ENCODE measurements at regions not wholly inside any gene's neighbourhood (a gene's known extent, or its start where the extent isn't known, plus 50 kb on each side); places are given as distances from the start of the nearest gene placed in this dataset.

GRCh38 chr20:7820897-7821296 lies 119.4 kb downstream of the HAO1 start:
- no peak for FAIRE-seq

DNA sequence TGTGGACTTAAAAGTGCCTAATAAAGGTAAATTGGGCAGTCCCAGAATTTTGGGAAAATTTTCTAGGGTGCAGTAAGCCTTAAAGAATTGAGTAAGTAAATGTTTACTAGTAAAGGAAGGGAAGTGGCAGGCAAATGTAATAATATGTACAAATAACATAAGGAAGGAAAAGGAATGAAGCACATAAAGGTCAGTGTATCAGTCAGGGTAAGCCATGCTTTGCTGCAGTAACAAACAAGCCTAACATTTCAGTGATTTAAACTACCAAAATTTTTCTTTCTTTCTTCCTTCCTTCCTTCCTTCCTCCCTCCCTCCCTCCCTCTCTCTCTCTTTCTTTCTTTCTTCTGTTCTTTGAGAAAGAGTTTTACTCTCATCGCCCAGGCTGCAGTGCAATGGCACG lies 117.5 kb downstream of the HAO1 start:
- no peak for FAIRE-seq

GRCh38 chr20:7828437-7828836 lies 111.8 kb downstream of the HAO1 start:
- no peak for FAIRE-seq

GRCh38 chr20:7829031-7829430 lies 111.2 kb downstream of the HAO1 start:
- FAIRE-seq: no peak

DNA sequence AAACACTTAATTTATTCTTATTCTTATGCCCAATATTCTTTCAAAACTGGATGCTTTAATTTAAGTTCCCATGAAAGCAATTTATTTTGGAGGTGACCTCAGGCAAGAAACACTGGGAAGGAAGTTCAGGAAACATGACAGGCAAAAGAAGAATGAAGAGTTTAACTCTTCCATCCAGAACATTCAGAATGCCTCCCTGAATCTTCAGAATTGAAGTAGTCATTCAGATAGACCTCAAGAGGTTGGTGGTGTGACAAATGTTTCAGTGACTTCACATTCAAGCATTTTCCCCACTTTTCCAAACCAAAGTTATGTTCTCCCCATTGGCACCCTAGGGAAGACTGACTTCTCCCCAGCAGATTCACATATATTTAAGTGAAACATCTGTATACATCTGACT lies 110.5 kb downstream of the HAO1 start:
- FAIRE-seq: no peak

All from islet of Langerhans (tissue), 1 donor.